MG63 (cell line): ENCODE measurements at regions not wholly inside any gene's neighbourhood (a gene's known extent, or its start where the extent isn't known, plus 50 kb on each side); places are given as distances from the start of the nearest gene placed in this dataset.

Experiments
- DNase-seq: peaks from one replicate; pipeline ENCODE4 v3.0.0-alpha.2; 2020
- H3K27me3 ChIP-seq: fragments of 250-450 bp; sonication (Bioruptor Pico); 2 replicates; pipeline ENCODE4 v1.5.1; 2020; ENCODE audit warnings: mild to moderate bottlenecking, moderate library complexity
- H3K36me3 ChIP-seq: fragments of 250-450 bp; sonication (Bioruptor Pico); 2 replicates; pipeline ENCODE4 v1.5.1; 2020; ENCODE audit warnings: mild to moderate bottlenecking, moderate library complexity
- H3K4me3 ChIP-seq: fragments of 250-450 bp; sonication (Bioruptor Pico); 2 replicates; pipeline ENCODE4 v1.5.1; 2020; ENCODE audit warnings: mild to moderate bottlenecking, moderate library complexity
- H3K9me3 ChIP-seq: fragments of 250-450 bp; sonication (Bioruptor Pico); 2 replicates; pipeline ENCODE4 v1.5.1; 2020; ENCODE audit warnings: mild to moderate bottlenecking, moderate library complexity

DNA sequence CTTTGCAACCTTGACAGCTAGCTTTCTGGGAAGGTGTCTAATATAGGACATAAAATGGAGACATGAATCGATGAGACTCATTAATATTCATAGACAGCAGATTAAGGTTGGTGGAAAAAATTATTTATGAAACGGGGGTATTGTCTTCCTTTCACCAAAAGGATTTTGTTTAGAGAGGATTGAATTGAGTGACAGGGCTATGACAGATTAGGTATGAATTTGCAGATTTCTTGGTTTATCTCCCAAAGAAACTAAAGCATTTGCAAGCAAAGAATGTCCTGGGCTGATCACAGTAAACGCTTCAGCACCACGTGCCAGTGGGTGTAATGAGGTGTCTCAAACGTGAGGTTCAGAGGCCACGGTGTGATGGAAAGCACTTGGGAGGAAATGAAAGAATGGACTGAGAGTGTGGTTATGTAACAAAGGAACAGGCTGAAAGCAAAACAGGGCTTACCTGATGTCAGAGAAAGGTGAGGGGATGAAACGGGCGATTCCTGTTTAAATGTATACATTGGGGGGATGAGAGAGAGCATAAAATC lies 329.2 kb upstream of the NPVF start:
- Histone ChIP-seq H3K36me3 (no peaks in the 10 kb centered on the region), H3K27me3 (no peaks in the 10 kb centered on the region), H3K9me3 (no peaks in the 10 kb centered on the region), H3K4me3 (no peak overlapping the region)
- DNase-seq = no peak

DNA sequence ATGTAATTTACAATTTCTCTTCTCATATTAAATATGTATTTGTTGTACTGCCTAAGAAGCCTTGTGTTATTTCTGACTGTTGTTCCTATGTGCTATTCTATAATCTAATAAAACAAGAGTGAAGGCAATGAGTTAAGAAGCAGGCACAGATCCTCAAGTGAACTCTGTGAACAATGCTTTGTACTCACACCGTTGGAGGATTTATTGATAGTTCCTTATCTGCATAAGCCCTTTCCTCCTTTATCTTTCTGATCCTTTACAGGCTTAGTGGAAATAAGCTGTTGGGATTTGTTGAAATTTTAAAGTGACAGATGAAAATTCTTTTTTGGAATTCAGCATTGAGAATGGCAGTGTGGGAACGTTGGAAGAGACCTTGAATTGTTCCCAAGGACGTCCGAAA lies 329.6 kb upstream of the NPVF start:
- DNase-seq = no peak
- no peaks in the 10 kb centered on the region for H3K27me3 ChIP-seq
- no peaks in the 10 kb centered on the region for H3K9me3 ChIP-seq
- H3K36me3 ChIP-seq = no peaks in the 10 kb centered on the region
- no peak overlapping the region for H3K4me3 ChIP-seq

DNA sequence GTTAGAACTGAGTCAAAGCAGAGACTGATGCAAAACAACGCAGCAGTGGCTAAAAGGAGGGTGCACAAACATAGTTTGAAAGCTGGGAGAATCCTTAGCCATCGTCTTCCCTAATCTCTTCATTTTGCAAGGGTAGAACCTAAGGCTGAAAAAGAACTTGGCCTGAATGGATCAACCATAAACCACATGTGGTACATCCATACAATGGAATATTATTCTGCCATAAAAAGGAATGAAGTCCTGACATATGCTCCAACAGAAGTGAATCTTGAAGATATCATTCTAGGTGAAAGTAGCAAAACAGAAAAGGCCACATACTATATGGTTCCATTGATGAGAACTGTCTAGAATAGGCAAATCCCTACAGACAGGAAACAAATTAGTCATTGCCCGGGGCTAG lies 330.3 kb upstream of the NPVF start:
- no peaks in the 10 kb centered on the region for H3K27me3 ChIP-seq
- no peak for DNase-seq
- no peaks in the 10 kb centered on the region for H3K9me3 ChIP-seq
- no peak overlapping the region for H3K4me3 ChIP-seq
- no peaks in the 10 kb centered on the region for H3K36me3 ChIP-seq

DNA sequence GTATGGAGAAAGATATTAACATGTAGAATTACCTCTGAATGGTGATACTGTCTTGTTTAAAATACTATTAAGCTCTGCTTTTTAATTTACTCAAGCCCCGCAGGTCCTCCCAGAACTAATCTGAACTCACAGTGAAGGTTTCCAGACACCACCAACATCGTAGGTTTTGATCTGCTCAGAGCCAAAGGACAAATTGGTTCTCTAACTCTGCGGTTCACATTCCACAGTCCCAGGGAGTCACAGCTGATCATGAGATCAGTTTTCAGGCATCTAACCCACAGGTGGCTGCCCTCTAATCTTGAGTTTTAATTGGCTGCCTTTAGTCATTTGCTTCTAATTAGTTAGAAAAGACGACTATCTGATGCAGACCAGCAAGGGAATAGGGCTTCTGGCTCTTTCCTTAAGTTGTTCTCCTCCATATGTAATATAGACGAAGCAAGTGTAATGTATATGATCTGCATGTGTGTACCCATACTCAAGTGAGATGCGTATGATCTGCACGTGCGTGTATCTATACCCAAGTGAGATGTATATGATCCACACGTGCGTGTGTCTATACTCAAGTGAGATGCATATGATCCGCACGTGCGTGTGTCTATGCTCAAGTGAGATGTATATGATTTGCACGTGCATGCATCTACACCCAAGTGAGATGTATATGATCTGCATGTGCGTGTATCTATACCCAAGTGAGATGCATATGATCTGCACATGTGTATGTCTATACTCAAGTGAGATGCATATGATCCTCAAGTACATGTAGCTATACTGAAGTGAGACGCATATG lies 331.5 kb upstream of the NPVF start:
- Histone ChIP-seq H3K9me3 (no peaks in the 10 kb centered on the region), H3K4me3 (no peak overlapping the region), H3K27me3 (no peaks in the 10 kb centered on the region), H3K36me3 (no peaks in the 10 kb centered on the region)
- DNase-seq = no peak

DNA sequence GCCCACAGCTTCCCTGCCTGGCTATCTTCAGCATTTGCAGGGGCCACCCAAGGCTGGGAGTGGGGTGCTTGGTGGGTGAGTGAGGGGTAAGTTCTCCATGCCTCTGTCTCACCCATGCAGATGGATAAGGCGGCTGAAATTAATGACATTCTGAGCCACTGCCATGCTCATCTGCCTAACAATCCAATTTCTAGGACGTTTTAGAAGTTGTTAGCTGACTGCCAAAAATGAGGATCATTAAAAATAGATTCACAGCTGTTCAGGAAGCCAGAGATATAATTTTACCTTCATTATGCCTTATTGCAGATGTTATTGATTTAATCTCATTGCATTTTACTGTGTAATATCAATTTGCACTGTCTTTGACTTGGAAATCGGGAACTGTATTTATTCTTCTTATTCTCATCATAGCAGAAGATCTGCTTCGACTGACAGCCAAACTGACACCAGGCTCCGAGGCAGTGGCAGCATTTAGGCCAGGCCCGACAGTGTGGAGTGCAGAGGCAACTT lies 334.4 kb upstream of the NPVF start:
- Histone ChIP-seq H3K36me3 (no peaks in the 10 kb centered on the region), H3K9me3 (no peaks in the 10 kb centered on the region), H3K27me3 (no peaks in the 10 kb centered on the region), H3K4me3 (no peak overlapping the region)
- no peak for DNase-seq

DNA sequence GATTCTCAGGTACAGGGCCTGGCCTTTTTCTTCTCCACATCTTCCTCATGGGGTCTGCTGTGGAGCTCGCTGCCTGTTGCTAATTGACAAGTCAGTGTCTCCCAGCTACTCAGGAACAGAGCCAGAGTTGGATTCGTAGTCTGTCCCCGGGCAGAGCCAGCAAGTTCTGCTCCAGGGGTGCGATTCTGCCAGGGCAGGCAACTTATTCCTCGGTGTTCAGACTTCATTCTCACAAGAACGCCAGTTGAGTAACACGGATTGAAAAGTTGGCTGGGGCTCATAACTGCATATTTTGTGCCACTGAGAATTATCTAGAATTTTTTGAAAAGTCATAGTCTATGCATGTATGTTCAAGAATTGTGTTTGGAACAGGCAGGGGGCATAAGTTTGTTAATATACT lies 336.7 kb upstream of the NPVF start:
- no peak for DNase-seq
- Histone ChIP-seq H3K9me3 (no peaks in the 10 kb centered on the region), H3K36me3 (no peaks in the 10 kb centered on the region), H3K27me3 (no peaks in the 10 kb centered on the region), H3K4me3 (no peak overlapping the region)

DNA sequence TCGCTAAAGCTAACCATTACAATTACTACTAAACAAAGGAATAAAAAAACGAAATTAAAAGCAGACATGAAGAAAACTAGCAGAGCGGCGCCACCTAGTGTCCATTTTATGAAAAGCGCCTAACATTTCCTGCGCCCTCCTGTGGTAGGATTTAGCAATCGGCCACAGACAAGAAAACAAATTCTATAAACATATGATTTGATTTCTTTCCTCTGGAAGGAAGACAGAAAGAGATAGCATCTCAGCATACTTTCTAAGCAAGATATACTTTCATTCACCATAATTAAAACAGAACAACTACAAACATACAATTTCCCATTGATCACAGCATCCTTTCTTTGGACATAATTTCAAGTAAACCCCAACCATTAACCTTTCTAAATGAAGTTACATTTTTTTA lies 337.7 kb upstream of the NPVF start:
- H3K36me3 ChIP-seq = no peaks in the 10 kb centered on the region
- no peaks in the 10 kb centered on the region for H3K27me3 ChIP-seq
- no peak overlapping the region for H3K4me3 ChIP-seq
- H3K9me3 ChIP-seq = no peaks in the 10 kb centered on the region
- peak; percentile 5 for DNase-seq

DNA sequence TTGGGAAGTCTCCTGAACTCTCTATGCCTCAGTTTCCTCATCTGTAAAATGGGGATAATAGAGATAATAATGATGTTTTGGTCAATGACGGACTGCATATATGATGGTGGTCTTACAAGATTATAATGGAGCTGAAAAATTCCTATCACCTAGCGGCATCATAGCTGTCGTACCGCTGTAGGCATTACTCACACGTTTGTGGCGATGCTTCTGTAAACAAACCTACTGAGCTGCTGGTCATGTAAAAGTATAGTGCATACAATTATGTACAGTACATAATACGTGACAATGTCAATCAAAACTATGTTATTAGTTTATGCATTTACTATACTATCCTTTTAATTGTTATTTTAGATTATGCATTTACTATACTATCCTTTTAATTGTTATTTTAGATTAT lies 339.1 kb upstream of the NPVF start:
- Histone ChIP-seq H3K36me3 (no peaks in the 10 kb centered on the region), H3K4me3 (no peak overlapping the region), H3K27me3 (no peaks in the 10 kb centered on the region), H3K9me3 (no peaks in the 10 kb centered on the region)
- no peak for DNase-seq

DNA sequence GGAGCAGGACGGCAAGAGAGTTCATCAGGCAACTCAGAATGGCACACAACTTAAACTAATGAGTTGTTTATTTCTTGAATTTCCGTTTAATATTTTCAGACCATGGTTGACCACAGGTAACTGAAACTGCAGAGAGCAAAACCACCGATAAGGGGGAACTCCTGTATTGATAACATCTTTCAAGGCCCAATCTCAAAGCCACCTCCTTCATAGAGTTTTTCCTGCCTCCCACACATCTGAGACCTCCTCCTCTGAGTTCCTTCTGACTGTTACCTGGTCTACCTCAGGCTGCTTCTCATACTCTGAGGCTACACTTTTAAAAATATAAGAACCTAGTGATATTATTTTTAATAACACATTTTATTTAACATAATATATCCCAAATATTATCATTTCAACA lies 341.5 kb upstream of the NPVF start:
- H3K4me3 ChIP-seq = no peak overlapping the region
- no peaks in the 10 kb centered on the region for H3K36me3 ChIP-seq
- DNase-seq = no peak
- no peaks in the 10 kb centered on the region for H3K9me3 ChIP-seq
- peaks cover 2% of the 10 kb centered on the region; the same call in 1 of the 2 replicates for H3K27me3 ChIP-seq

DNA sequence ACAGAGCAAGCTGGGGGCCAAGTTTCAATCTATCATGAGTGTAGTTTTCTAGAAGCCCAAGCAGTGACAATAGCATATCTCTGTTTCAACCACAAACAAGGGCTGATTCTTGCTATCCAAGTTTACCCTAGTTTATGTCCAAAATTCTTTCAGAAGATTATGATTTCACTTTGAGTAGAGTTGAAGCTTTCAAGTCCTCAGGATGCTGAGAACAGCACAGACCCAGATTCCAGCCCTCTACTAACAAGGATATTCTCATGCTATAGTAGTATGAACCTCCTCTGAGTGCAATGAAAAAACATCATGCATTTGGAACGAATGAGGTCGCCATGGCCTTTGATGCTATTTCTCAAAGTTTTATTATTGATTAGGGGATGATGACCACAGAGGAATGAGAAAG lies 344.1 kb upstream of the NPVF start:
- Histone ChIP-seq H3K36me3 (no peaks in the 10 kb centered on the region), H3K4me3 (no peak overlapping the region), H3K27me3 (peaks cover 3% of the 10 kb centered on the region; the same call in 1 of the 2 replicates), H3K9me3 (no peaks in the 10 kb centered on the region)
- DNase-seq = no peak

DNA sequence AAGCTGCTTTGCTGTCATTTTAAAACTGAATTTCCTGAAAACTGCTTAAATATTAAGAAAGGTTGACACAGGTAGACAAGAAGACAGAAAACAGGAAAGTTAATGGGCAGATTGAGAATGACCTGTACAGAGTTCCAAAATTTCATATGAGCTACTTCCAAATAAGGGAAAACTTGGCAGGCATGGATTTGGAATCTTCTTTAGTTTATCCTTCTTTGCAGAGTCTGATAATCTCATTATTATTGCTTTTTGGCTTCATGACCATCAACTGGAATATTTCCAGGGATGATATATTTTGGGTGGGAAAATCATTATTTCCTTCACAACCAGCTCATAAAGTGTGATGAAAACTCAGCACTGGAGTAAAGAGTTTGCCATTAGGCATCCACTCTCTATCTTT lies 346.5 kb upstream of the NPVF start:
- no peak for DNase-seq
- H3K27me3 ChIP-seq = peaks cover 3% of the 10 kb centered on the region; the same call in 1 of the 2 replicates
- no peaks in the 10 kb centered on the region for H3K36me3 ChIP-seq

DNA sequence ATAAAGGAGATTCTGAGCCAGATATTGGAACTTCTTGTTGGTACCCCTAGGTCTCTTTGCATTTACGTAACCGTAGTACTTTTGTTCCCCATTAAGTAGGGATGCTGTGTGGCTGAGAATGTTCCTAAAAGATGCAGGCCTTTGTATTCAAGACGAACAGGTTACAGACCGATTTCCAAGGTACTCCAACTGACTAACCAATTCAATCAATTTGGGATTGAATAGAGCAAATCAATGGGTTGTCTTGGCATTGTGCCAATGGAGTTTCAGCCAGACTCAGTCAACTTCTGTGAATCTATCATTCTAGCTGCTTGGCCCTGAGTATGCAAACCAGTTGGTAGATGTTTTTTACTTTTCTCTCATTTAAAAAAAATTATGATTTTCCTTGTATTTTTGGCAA lies 347.3 kb upstream of the NPVF start:
- Histone ChIP-seq H3K27me3 (peaks cover 3% of the 10 kb centered on the region; the same call in 1 of the 2 replicates), H3K9me3 (no peaks in the 10 kb centered on the region), H3K4me3 (no peak overlapping the region), H3K36me3 (no peaks in the 10 kb centered on the region)
- no peak for DNase-seq

More for the DNA sequence above, 346.5 kb upstream of the NPVF start:
- Histone ChIP-seq H3K9me3 (no peaks in the 10 kb centered on the region), H3K4me3 (no peak overlapping the region)

DNA sequence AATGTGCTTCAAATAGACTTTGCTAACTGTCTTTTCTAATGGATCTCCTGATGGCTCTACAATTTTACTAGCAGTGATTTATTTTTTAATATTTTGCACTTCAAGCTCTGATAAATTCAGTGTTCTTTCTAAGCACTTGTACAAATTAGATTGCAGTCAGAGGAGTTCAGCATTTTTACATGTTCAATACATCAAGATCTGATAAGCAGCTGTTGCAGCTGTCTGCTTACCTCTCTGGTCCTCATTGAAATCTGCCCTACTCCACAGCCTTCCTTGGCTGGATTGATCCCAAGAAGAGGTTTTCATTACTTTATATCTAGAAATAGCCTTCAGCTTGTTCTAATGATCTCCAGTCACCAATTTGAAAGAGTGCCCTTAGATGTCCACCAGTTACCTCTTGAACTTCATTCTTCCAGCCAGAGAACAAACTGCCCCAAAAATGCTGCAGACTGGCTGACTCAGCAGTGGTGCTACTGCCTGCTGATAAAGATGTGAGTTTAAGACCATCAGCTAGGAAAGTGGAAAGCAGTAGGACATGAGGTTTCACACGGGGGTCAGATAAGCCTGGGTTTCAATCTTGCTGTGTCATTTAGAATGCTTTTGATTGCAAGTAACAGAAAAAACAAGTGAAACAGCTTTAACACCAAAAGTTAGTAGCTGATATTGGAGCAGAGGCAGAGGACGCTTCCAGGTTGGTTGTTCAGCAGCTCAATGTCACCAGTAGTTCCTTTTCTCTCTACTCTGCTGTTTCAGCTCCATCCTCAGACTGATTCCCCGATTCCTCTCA lies 350.9 kb upstream of the NPVF start:
- DNase-seq = no peak
- Histone ChIP-seq H3K27me3 (peaks cover 3% of the 10 kb centered on the region; the same call in 1 of the 2 replicates), H3K4me3 (no peak overlapping the region), H3K9me3 (no peaks in the 10 kb centered on the region), H3K36me3 (no peaks in the 10 kb centered on the region)

DNA sequence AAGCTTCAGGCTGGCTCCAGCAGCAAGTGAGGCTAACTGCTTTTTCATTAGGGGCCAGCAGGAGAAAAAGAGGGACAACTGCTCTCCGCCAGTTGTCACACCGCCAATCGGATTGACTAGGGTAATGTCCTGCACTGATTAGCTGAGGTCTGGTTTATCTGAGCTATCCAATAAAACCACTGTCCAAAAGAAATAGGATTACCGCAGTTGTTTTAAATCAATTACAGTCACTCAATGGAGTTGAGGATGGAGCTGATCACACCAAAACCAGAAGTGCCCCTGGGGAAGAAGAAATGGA lies 351.4 kb upstream of the NPVF start:
- Histone ChIP-seq H3K9me3 (no peaks in the 10 kb centered on the region), H3K27me3 (peaks cover 2% of the 10 kb centered on the region; the same call in 1 of the 2 replicates), H3K36me3 (no peaks in the 10 kb centered on the region)

DNA sequence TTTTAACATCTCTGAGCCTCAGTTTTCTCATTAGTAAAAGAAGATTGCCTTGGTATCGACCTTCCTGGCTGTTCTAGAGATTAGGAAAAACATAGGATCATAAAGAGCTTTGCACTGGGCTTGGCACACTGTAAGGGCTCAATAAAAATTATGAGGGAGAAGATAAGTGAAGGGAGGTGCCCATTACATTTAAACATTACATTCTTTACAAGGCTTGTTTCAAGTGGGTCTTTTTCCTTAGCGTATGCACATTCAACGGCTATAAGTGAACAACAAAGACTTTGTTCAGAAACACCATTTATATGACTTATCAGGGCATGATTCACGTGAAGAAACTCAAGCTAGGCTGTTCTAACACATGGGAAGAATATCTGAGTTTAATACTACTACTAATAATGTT lies 351.9 kb upstream of the NPVF start:
- no peak for DNase-seq
- Histone ChIP-seq H3K4me3 (no peak overlapping the region), H3K36me3 (no peaks in the 10 kb centered on the region), H3K9me3 (no peaks in the 10 kb centered on the region), H3K27me3 (no peaks in the 10 kb centered on the region; the same call in 1 of the 2 replicates)

More for the DNA sequence above, 351.4 kb upstream of the NPVF start:
- no peak overlapping the region for H3K4me3 ChIP-seq
- no peak for DNase-seq

DNA sequence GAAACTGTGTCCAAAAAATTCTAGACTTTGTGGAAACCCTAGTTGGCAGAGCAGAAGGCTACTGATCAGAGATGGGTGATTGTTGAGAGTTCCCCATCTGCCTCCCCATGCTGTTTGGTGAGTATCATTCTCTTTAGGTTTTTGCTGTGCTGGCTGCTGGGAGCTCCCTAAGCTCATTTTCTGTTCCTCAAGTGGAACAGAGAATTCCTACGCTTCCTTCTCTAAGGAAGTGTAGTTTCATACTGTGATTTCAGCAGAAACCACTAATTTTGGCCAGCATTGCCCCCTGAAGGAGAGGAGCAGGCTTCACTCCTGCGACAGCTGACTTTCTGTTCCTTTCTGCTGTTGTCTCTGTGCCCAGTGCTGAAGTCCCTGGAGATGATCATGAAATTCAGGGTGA lies 355.3 kb upstream of the NPVF start:
- H3K27me3 ChIP-seq = no peaks in the 10 kb centered on the region; the same call in 1 of the 2 replicates
- no peaks in the 10 kb centered on the region for H3K9me3 ChIP-seq
- no peak for DNase-seq
- H3K4me3 ChIP-seq = no peak overlapping the region
- H3K36me3 ChIP-seq = no peaks in the 10 kb centered on the region

DNA sequence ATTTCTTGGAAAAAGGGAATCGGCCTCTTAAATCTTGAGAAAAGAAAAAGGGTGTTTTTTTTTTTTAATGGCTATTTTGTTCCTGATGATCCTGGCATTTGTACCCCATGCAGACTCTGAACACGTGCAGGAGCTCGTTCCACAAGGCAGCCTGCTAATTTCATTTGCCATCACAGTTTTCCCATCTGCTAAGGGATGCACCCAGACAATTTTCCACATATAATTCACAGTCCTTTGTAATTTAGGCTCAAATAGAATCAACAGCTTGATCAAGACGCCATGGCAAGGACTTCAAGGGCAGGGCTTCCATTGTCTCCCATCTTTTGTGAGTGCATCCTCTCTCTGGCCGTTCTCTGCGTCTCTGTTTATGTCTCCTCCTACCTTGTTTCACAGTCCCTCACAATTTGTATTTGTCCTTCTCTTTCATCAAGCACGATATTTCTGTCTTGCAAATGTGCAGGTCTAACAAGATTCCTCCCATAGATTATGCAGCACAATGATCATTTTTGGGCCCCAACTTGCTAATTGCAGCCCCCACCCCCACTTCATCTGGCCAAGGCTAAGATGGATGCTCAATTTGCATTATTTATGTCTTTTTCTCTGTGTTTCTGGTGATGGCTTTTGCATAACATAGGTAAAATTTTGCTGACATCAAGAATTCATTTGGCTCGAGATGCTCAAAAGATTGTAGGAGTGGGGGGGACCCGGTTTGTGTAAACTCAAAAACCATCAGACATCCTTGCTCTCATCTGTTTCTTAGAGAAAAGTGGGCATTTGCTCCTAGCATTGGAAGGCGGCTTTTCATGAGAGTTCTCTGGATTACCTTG lies 356.0 kb upstream of the NPVF start:
- H3K9me3 ChIP-seq = no peaks in the 10 kb centered on the region
- DNase-seq = no peak
- H3K4me3 ChIP-seq = no peak overlapping the region
- peaks cover 3% of the 10 kb centered on the region for H3K27me3 ChIP-seq
- H3K36me3 ChIP-seq = no peaks in the 10 kb centered on the region
